Sigmoid colon (tissue), 6 donors: ENCODE measurements at regions not wholly inside any gene's neighbourhood (a gene's known extent, or its start where the extent isn't known, plus 50 kb on each side); places are given as distances from the start of the nearest gene placed in this dataset.

Experiments
- DNase-seq: peaks from one replicate; pipeline ENCODE4 v3.0.0-alpha.2; 2019
- H3K27ac ChIP-seq, 4 donors: fragments of 200-600 bp; sonication (generic); one replicate each; pipeline ENCODE4 v1.5.1; 2016 to 2019; ENCODE audit warnings: mild to moderate bottlenecking in 1 of 4
- H3K27me3 ChIP-seq, 3 donors: fragments of 200-600 bp; sonication (generic); one replicate each; pipeline ENCODE4 v1.5.1; 2019; ENCODE audit warnings: mild to moderate bottlenecking in 1 of 3
- H3K36me3 ChIP-seq, 4 donors: fragments of 200-600 bp; sonication (generic); one replicate each; pipeline ENCODE4 v1.5.1; 2016 to 2019
- H3K4me1 ChIP-seq, 4 donors: fragments of 200-600 bp; sonication (generic); one replicate each; pipeline ENCODE4 v1.5.1; 2017 to 2019
- H3K4me3 ChIP-seq, 4 donors: fragments of 200-600 bp; sonication (generic); one replicate each; pipeline ENCODE4 v1.5.1; 2017 to 2019; ENCODE audit warnings: mild to moderate bottlenecking in 2 of 4, moderate library complexity in 1 of 4
- H3K9me3 ChIP-seq, 4 donors: fragments of 200-600 bp in 3 of 4; sonication (generic) in 3 of 4; one replicate each; pipeline versions ENCODE4 v1.5.1 to v1.6.1; 2013 to 2019
- CTCF ChIP-seq, 4 experiments: fragments of 450-650 bp in 3 of 4; fragments of 200-600 bp in 1 of 4; IDR thresholded peaks; one replicate each; pipeline ENCODE4 v1.5.1; 2016 to 2019; ENCODE audit warnings: antibody characterized with exemption in 4 of 4, mild to moderate bottlenecking in 3 of 4, moderate library complexity in 2 of 4
- EP300 ChIP-seq, 4 donors: sonication (generic); formaldehyde crosslinking; IDR thresholded peaks; one replicate each; pipeline ENCODE4 v1.6.1; 2017; ENCODE audit warnings: antibody characterized with exemption in 4 of 4
- POLR2A ChIP-seq, 2 donors: fragments of 450-650 bp; IDR thresholded peaks; one replicate each; pipeline ENCODE4 v1.6.1; 2016; ENCODE audit warnings: antibody characterized with exemption in 2 of 2, mild to moderate bottlenecking in 2 of 2, moderate library complexity in 2 of 2
- POLR2AphosphoS5 ChIP-seq, 4 donors: sonication (generic); formaldehyde crosslinking; IDR thresholded peaks; one replicate each; pipeline ENCODE4 v1.6.1; 2017; ENCODE audit warnings: antibody characterized with exemption in 4 of 4
- WGBS, 2 donors: extraction: QIAGEN DNeasy Blood & Tissue Kit; methylation state at CpG; one replicate each; pipeline ENCODE4 v1.1.7; 2013; 5-methylcytosine and 5-hydroxymethylcytosine counted together
- intact Hi-C: fragments of 100-400 bp; cut with DNase I; formaldehyde crosslinking; loops from one replicate; pipeline ENCODE4 v1.15.1; 2023
- donor health status: healthy with polysubstance abuse.
- donor health status: healthy.

GRCh38 chr22:27348634-27349033 lies 452.9 kb downstream of the MN1 start:
- 56 to 71% methylated on average over 3 of the region's 3 CpGs for WGBS, 2 donors
- no peaks in the 10 kb centered on the region for H3K4me1 ChIP-seq
- no peak for DNase-seq
- TF ChIP-seq CTCF (IDR thresholded peaks at IDR 0.05) (no peak), EP300 (IDR thresholded peaks at IDR 0.05) (no peak), POLR2AphosphoS5 (IDR thresholded peaks at IDR 0.05) (no peak), POLR2A (IDR thresholded peaks at IDR 0.05) (no peak)
- no peaks in the 10 kb centered on the region for H3K9me3 ChIP-seq
- H3K4me3 ChIP-seq, result no peak overlapping the region
- H3K36me3 ChIP-seq, result no peaks in the 10 kb centered on the region
- intact Hi-C loops, result no loop called here
- no peaks in the 10 kb centered on the region for H3K27me3 ChIP-seq
- H3K27ac ChIP-seq, result no peak overlapping the region

DNA sequence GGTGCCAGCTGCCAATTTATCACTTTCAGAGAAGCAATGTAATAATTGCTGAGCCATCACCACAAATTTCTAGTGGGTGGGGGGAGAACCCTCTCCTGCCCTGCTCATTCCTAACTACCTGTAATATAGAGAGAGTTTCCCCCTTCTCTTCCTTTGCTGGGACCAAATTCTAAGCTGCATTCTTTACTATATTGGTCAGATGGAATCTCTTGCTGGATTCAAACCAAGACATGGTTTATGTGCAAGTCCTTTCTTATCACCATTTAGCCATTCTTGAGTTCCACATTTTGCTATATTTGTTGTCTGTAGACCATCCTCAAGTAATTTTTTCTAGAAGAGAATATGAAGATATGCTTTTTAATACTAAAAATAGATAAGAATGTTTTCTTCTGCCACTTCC lies 452.1 kb downstream of the MN1 start:
- intact Hi-C loops, result no loop called here
- Histone ChIP-seq H3K36me3 (no peaks in the 10 kb centered on the region), H3K27ac (no peak overlapping the region), H3K4me3 (no peak overlapping the region), H3K4me1 (no peaks in the 10 kb centered on the region), H3K9me3 (no peaks in the 10 kb centered on the region), H3K27me3 (no peaks in the 10 kb centered on the region)
- DNase-seq, result no peak
- TF ChIP-seq EP300 (IDR thresholded peaks at IDR 0.05), result no peak
- no peak for TF ChIP-seq CTCF (IDR thresholded peaks at IDR 0.05)
- TF ChIP-seq POLR2AphosphoS5 (IDR thresholded peaks at IDR 0.05), result no peak
- TF ChIP-seq POLR2A (IDR thresholded peaks at IDR 0.05), result no peak

GRCh38 chr22:27350306-27350705 lies 451.2 kb downstream of the MN1 start:
- Histone ChIP-seq H3K4me1 (no peaks in the 10 kb centered on the region), H3K36me3 (no peaks in the 10 kb centered on the region), H3K27me3 (no peaks in the 10 kb centered on the region), H3K27ac (no peak overlapping the region), H3K4me3 (no peak overlapping the region), H3K9me3 (no peaks in the 10 kb centered on the region)
- DNase-seq, result no peak
- no peak for TF ChIP-seq CTCF (IDR thresholded peaks at IDR 0.05)
- TF ChIP-seq POLR2A (IDR thresholded peaks at IDR 0.05), result no peak
- TF ChIP-seq EP300 (IDR thresholded peaks at IDR 0.05), result no peak
- no peak for TF ChIP-seq POLR2AphosphoS5 (IDR thresholded peaks at IDR 0.05)
- intact Hi-C loops, result no loop called here

DNA sequence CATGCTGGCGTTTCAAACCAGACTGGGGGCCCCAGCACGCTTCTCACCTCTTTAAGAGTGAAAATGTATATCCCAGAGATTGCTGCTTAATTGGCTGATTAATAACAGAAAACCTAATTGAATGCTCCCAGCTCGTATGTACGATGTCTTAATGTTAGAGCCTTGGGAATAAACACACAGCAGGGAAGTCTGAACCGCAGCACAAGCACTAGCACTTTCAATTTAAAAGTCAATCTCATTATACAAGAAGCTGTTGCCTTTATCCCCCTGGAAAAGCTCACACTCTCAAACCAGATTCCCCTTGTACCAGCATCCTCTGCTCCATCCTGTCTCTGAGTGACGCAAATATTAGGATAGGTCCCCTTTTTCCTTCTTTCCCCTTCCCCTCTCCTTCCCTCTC lies 449.1 kb downstream of the MN1 start:
- no peak for TF ChIP-seq EP300 (IDR thresholded peaks at IDR 0.05)
- TF ChIP-seq POLR2A (IDR thresholded peaks at IDR 0.05), result no peak
- TF ChIP-seq CTCF (IDR thresholded peaks at IDR 0.05), result no peak
- no peak for TF ChIP-seq POLR2AphosphoS5 (IDR thresholded peaks at IDR 0.05)
- intact Hi-C loops, result no loop called here
- Histone ChIP-seq H3K9me3 (peaks cover 0 to 3% (median 0%) of the 10 kb centered on the region in 4 donors), H3K36me3 (no peaks in the 10 kb centered on the region), H3K27me3 (no peaks in the 10 kb centered on the region), H3K27ac (no peak overlapping the region), H3K4me1 (no peaks in the 10 kb centered on the region), H3K4me3 (no peak overlapping the region)
- 51 to 55% methylated on average over 6 of the region's 6 CpGs for WGBS, 2 donors
- DNase-seq, result no peak

DNA sequence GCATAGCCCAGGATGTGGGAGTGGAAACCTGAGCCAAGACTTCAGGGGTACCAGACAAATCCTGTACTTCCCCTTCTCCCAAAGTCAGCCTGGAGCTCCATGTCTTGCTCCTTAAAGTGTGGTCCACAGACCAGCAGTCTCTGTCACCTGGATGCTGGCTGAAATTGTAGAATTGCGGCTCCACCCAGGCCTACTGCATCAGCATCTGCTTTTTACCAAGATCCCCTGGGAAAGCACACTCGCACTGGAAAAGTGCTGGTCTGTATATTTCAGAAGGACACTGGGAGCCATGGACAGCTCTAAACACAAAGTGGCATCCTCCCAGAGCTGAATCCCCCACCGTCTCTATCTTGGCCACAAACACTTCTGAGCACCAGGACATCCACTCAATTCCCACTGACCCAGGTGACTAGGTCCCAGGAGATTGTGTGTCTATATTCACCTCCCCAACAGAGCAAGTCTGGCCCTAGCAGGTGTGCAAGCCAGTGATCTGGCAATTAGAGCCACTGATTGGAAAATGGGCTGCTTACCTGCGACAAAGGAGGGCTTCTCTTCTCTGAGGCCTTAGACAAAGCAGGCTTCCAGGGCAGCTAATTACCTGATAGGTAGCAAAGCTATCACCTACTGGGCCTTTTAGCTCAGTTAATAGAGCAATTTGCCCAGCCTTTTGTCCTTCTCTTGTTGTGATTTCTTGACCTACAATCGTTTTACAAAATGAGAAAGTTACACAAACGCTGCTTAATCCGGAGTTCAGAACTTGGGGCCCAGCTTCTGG lies 443.3 kb downstream of the MN1 start:
- Histone ChIP-seq H3K9me3 (peaks cover 0 to 3% (median 0%) of the 10 kb centered on the region in 4 donors), H3K27ac (no peak overlapping the region), H3K27me3 (no peaks in the 10 kb centered on the region), H3K4me1 (no peaks in the 10 kb centered on the region), H3K4me3 (no peak overlapping the region), H3K36me3 (no peaks in the 10 kb centered on the region)
- WGBS, 2 donors, result 80 to 83% methylated on average over 7 of the region's 7 CpGs
- no peak for TF ChIP-seq POLR2AphosphoS5 (IDR thresholded peaks at IDR 0.05)
- no peak for TF ChIP-seq EP300 (IDR thresholded peaks at IDR 0.05)
- no peak for TF ChIP-seq CTCF (IDR thresholded peaks at IDR 0.05)
- TF ChIP-seq POLR2A (IDR thresholded peaks at IDR 0.05), result no peak
- intact Hi-C loops, result no loop called here
- no peak for DNase-seq
